ENCODE measurements at regions not wholly inside any gene's neighbourhood (a gene's known extent, or its start where the extent isn't known, plus 50 kb on each side); places are given as distances from the start of the nearest gene placed in this dataset.

- 0 out of 2 replicates have a peak, but pooled peaks cover 2% of the 10 kb centered on the region for H3K27me3 Mint-ChIP-seq (ENCODE audit: insufficient read depth)
- peaks cover 11% of the 10 kb centered on the region for H3K4me1 Mint-ChIP-seq (ENCODE audit: low read depth)
- H3K27ac Mint-ChIP-seq: no peak overlapping the region
- no peak for TF ChIP-seq CTCF (IDR thresholded peaks at IDR 0.05)
- H3K9me3 Mint-ChIP-seq: no peaks in the 10 kb centered on the region
- peak overlapping the region; percentile 84 for H3K4me3 Mint-ChIP-seq
- H3K36me3 Mint-ChIP-seq (ENCODE audit: low read depth): no peaks in the 10 kb centered on the region
- no peak for DNase-seq
Measured at GRCh38 chr12:115451780-115452736, 768.1 kb upstream of the TBX3 start.

- Mint-ChIP-seq H3K27me3 (ENCODE audit: insufficient read depth) (0 out of 2 replicates have a peak, but pooled peaks cover 2% of the 10 kb centered on the region), H3K4me3 (peak overlapping the region; percentile 84), H3K36me3 (ENCODE audit: low read depth) (no peaks in the 10 kb centered on the region), H3K4me1 (ENCODE audit: low read depth) (peaks cover 11% of the 10 kb centered on the region), H3K9me3 (no peaks in the 10 kb centered on the region), H3K27ac (no peak overlapping the region)
- TF ChIP-seq CTCF (IDR thresholded peaks at IDR 0.05): no peak
- no peak for DNase-seq
Measured at GRCh38 chr12:115451151-115451779, 767.3 kb upstream of the TBX3 start.

- Mint-ChIP-seq H3K27me3 (ENCODE audit: insufficient read depth) (0 out of 2 replicates have a peak, but pooled peaks cover 2% of the 10 kb centered on the region), H3K4me3 (no peak overlapping the region), H3K4me1 (ENCODE audit: low read depth) (peaks cover 11% of the 10 kb centered on the region), H3K9me3 (no peaks in the 10 kb centered on the region), H3K36me3 (ENCODE audit: low read depth) (no peaks in the 10 kb centered on the region), H3K27ac (no peak overlapping the region)
- TF ChIP-seq CTCF (IDR thresholded peaks at IDR 0.05): no peak
- no peak for DNase-seq
Measured at GRCh38 chr12:115450710-115451109, 766.7 kb upstream of the TBX3 start.

GRCh38 chr12:115450017-115450416 lies 766.0 kb upstream of the TBX3 start:
- H3K4me1 Mint-ChIP-seq (ENCODE audit: low read depth): peaks cover 11% of the 10 kb centered on the region
- DNase-seq: no peak
- H3K27me3 Mint-ChIP-seq (ENCODE audit: insufficient read depth): 0 out of 2 replicates have a peak, but pooled peaks cover 2% of the 10 kb centered on the region
- H3K27ac Mint-ChIP-seq: no peak overlapping the region
- no peaks in the 10 kb centered on the region for H3K9me3 Mint-ChIP-seq
- no peak for TF ChIP-seq CTCF (IDR thresholded peaks at IDR 0.05)
- H3K4me3 Mint-ChIP-seq: no peak overlapping the region
- H3K36me3 Mint-ChIP-seq (ENCODE audit: low read depth): no peaks in the 10 kb centered on the region

GRCh38 chr12:115449526-115449925 lies 765.6 kb upstream of the TBX3 start:
- Mint-ChIP-seq H3K27me3 (ENCODE audit: insufficient read depth) (0 out of 2 replicates have a peak, but pooled peaks cover 2% of the 10 kb centered on the region), H3K36me3 (ENCODE audit: low read depth) (no peaks in the 10 kb centered on the region), H3K4me3 (no peak overlapping the region), H3K27ac (no peak overlapping the region), H3K9me3 (no peaks in the 10 kb centered on the region), H3K4me1 (ENCODE audit: low read depth) (peaks cover 12% of the 10 kb centered on the region)
- DNase-seq: no peak
- no peak for TF ChIP-seq CTCF (IDR thresholded peaks at IDR 0.05)
